Stimulated activated CD4-positive, alpha-beta T cell treated with anti-CD3 and anti-CD28 coated beads, Interleukin-4, amount 100 ng/mL, for 24 hours (primary cell): ENCODE measurements at regions not wholly inside any gene's neighbourhood (a gene's known extent, or its start where the extent isn't known, plus 50 kb on each side); places are given as distances from the start of the nearest gene placed in this dataset.

ENCODE experiments used
- DNase-seq: peaks from one replicate; pipeline ENCODE4 v3.0.0-alpha.2; 2020

GRCh38 chr19:28878862-28879566 lies 333.9 kb downstream of the UQCRFS1 start:
- DNase-seq = peak; percentile 56

GRCh38 chr19:28876609-28877123 lies 336.3 kb downstream of the UQCRFS1 start:
- no peak for DNase-seq

GRCh38 chr19:28874742-28875141 lies 338.2 kb downstream of the UQCRFS1 start:
- no peak for DNase-seq

GRCh38 chr19:28873301-28873700 lies 339.6 kb downstream of the UQCRFS1 start:
- DNase-seq = no peak

- no peak for DNase-seq
Observed at GRCh38 chr19:28871099-28871725, 341.7 kb downstream of the UQCRFS1 start.

GRCh38 chr19:28869459-28869858 lies 343.5 kb downstream of the UQCRFS1 start:
- no peak for DNase-seq

GRCh38 chr19:28868836-28869235 lies 344.1 kb downstream of the UQCRFS1 start:
- DNase-seq = no peak

GRCh38 chr19:28867978-28868377 lies 345.0 kb downstream of the UQCRFS1 start:
- DNase-seq = no peak

GRCh38 chr19:28864577-28865042 lies 348.3 kb downstream of the UQCRFS1 start:
- no peak for DNase-seq

- no peak for DNase-seq
Observed at GRCh38 chr19:28864024-28864503, 348.9 kb downstream of the UQCRFS1 start.

- no peak for DNase-seq
Observed at GRCh38 chr19:28862238-28862637, 350.7 kb downstream of the UQCRFS1 start.

GRCh38 chr19:28859811-28860210 lies 353.1 kb downstream of the UQCRFS1 start:
- no peak for DNase-seq

- no peak for DNase-seq
Observed at GRCh38 chr19:28858933-28859332, 354.0 kb downstream of the UQCRFS1 start.

- no peak for DNase-seq
Observed at GRCh38 chr19:28857967-28858366, 355.0 kb downstream of the UQCRFS1 start.

- no peak for DNase-seq
Observed at GRCh38 chr19:28855216-28855615, 357.7 kb downstream of the UQCRFS1 start.

GRCh38 chr19:28847468-28847867 lies 365.5 kb downstream of the UQCRFS1 start:
- no peak for DNase-seq

GRCh38 chr19:28846094-28846812 lies 366.7 kb downstream of the UQCRFS1 start:
- no peak for DNase-seq

GRCh38 chr19:28843761-28844492 lies 369.0 kb downstream of the UQCRFS1 start:
- DNase-seq = no peak

GRCh38 chr19:28841531-28841930 lies 371.4 kb downstream of the UQCRFS1 start:
- no peak for DNase-seq

- no peak for DNase-seq
Observed at GRCh38 chr19:28840891-28841290, 372.1 kb downstream of the UQCRFS1 start.

GRCh38 chr19:28839455-28839854 lies 373.5 kb downstream of the UQCRFS1 start:
- DNase-seq = no peak

GRCh38 chr19:28838909-28839308 lies 374.0 kb downstream of the UQCRFS1 start:
- no peak for DNase-seq

GRCh38 chr19:28836421-28836820 lies 376.5 kb downstream of the UQCRFS1 start:
- no peak for DNase-seq
